ENCODE measurements at regions not wholly inside any gene's neighbourhood (a gene's known extent, or its start where the extent isn't known, plus 50 kb on each side); places are given as distances from the start of the nearest gene placed in this dataset.

- TF ChIP-seq RXRA (IDR thresholded peaks at IDR 0.05; ENCODE audit: insufficient read depth, low read depth, low read length), result no peak
- no peak for TF ChIP-seq HDAC6 (IDR thresholded peaks at IDR 0.05; ENCODE audit: low read depth, low read length)
- no peak for TF ChIP-seq SUZ12 (IDR thresholded peaks at IDR 0.05; ENCODE audit: low read length)
- no peak for TF ChIP-seq CBX8 (IDR thresholded peaks at IDR 0.05; ENCODE audit: borderline replicate concordance, low read depth, low read length)
- Histone ChIP-seq H2BK15ac (ENCODE audit: low read length) (no peak overlapping the region), H2BK5ac (ENCODE audit: low read depth, low read length) (no peak overlapping the region), H4K5ac (ENCODE audit: insufficient read length, low read depth, low read length) (no peak overlapping the region), H3K4me2 (ENCODE audit: insufficient read depth in 1 of 2, low read depth in 2 of 2, low read length in 2 of 2) (no peak overlapping the region), H3K79me2 (ENCODE audit: control insufficient read depth in 1 of 2, insufficient read depth in 2 of 2, low read length in 2 of 2) (no peaks in the 10 kb centered on the region), H2BK120ac (replicated peaks; ENCODE audit: low read depth, low read length) (no peak overlapping the region), H3K27me3 (replicated peaks in 1 of 4; ENCODE audit: control insufficient read depth in 3 of 4, extremely low read depth in 1 of 4, insufficient read depth in 3 of 4, low read length in 3 of 4) (no peaks in the 10 kb centered on the region), H2BK20ac (ENCODE audit: low read length) (no peak overlapping the region), H2BK12ac (ENCODE audit: low read depth, low read length) (no peak overlapping the region), H3K23ac (ENCODE audit: insufficient read length) (no peak overlapping the region), H4K20me1 (replicated peaks in 1 of 2; ENCODE audit: control insufficient read depth in 1 of 2, insufficient read depth in 2 of 2, low read length in 2 of 2) (no peaks in the 10 kb centered on the region), H2AFZ (ENCODE audit: low read length) (no peak overlapping the region), H3K79me1 (ENCODE audit: low read depth, low read length) (no peaks in the 10 kb centered on the region), H3K4me1 (replicated peaks in 1 of 4; ENCODE audit: control insufficient read depth in 3 of 4, insufficient read depth in 4 of 4, low read length in 3 of 4) (no peaks in the 10 kb centered on the region), H3K9me3 (ENCODE audit: insufficient read depth in 2 of 2, low read depth in 1 of 2, low read length in 1 of 2) (no peaks in the 10 kb centered on the region), H3K4ac (replicated peaks; ENCODE audit: insufficient read length, low read depth, low read length) (no peak overlapping the region), H2AK5ac (ENCODE audit: low read depth, low read length) (no peak overlapping the region), H3K27ac (ENCODE audit: low read depth, low read length) (no peak overlapping the region), H3K18ac (ENCODE audit: extremely low read depth, low read length) (no peak overlapping the region), H3K14ac (ENCODE audit: insufficient read length) (no peak overlapping the region), H4K91ac (replicated peaks; ENCODE audit: insufficient read length, low read length) (no peak overlapping the region), H3K23me2 (ENCODE audit: low read depth, low read length) (no peaks in the 10 kb centered on the region), H3K9ac (replicated peaks in 1 of 4; ENCODE audit: extremely low read depth in 1 of 4, low read depth in 3 of 4, low read length in 3 of 4) (no peak overlapping the region), H3K4me3 (ENCODE audit: extremely low read depth in 1 of 4, insufficient read depth in 2 of 4, low read depth in 3 of 4, low read length in 4 of 4) (no peak overlapping the region), H3K36me3 (ENCODE audit: control insufficient read depth in 2 of 4, insufficient read depth in 4 of 4, low read length in 3 of 4) (no peaks in the 10 kb centered on the region), H3K56ac (replicated peaks; ENCODE audit: insufficient read length, low read depth, low read length) (no peak overlapping the region), H4K8ac (ENCODE audit: extremely low read depth, insufficient read depth, low read length) (no peak overlapping the region)
- ChIA-PET POLR2A (ENCODE audit: partially characterized antibody) (no interaction called here), CTCF (ENCODE audit: partially characterized antibody) (interaction anchor here (0.6 kb wide), 1 partner anchor 1482 kb away, joined by 3 read pairs; no protein-coding TSS in a partner anchor)
- DNase-seq (ENCODE audit: low read depth in 1 of 2, low spot score in 2 of 2), result no peak
- FAIRE-seq, result no peak
Observed at GRCh38 chr18:30746224-30746623, 296.3 kb downstream of the DSC3 start.
